Lung (tissue), 11 donors: ENCODE measurements at regions not wholly inside any gene's neighbourhood (a gene's known extent, or its start where the extent isn't known, plus 50 kb on each side); places are given as distances from the start of the nearest gene placed in this dataset.

Experiments used
- ATAC-seq: fragments of 200-7000 bp; cut with Tn5 transposase; one replicate; pipeline ENCODE4 v1.9.1; 2020; ENCODE audit warnings: moderate number of reproducible peaks; ENCODE audit not compliant: insufficient read depth, low FRiP score
- DNase-seq, 3 donors: peaks; one replicate each; pipeline ENCODE4 v3.0.0-alpha.2; 2013 to 2017
- H3K27ac ChIP-seq, 2 donors: one replicate each; pipeline ENCODE4 v1.5.1; 2013; ENCODE audit warnings: mild to moderate bottlenecking in 2 of 2, moderate library complexity in 2 of 2, control low read depth in 1 of 2, inconsistent platforms in 1 of 2, low read depth in 1 of 2, low read length in 1 of 2
- H3K27me3 ChIP-seq, 3 donors: one replicate each; pipeline ENCODE4 v1.5.1; 2013; ENCODE audit warnings: low read length in 2 of 3; ENCODE audit not compliant: control insufficient read depth in 3 of 3, insufficient read depth in 3 of 3
- H3K36me3 ChIP-seq, 4 donors: one replicate each; pipeline ENCODE4 v1.5.1; 2013; ENCODE audit warnings: low read length in 4 of 4, mild to moderate bottlenecking in 1 of 4, moderate library complexity in 1 of 4; ENCODE audit not compliant: control insufficient read depth in 4 of 4, insufficient read depth in 4 of 4
- H3K4me1 ChIP-seq, 5 donors: one replicate each; pipeline ENCODE4 v1.5.1; 2013; ENCODE audit warnings: low read length in 5 of 5, mild to moderate bottlenecking in 2 of 5, moderate library complexity in 1 of 5; ENCODE audit not compliant: control insufficient read depth in 5 of 5, insufficient read depth in 5 of 5
- H3K4me3 ChIP-seq: one replicate; pipeline ENCODE4 v1.5.1; 2013; ENCODE audit warnings: mild to moderate bottlenecking, control low read depth, moderate library complexity
- H3K9ac ChIP-seq, 2 donors: one replicate each; pipeline ENCODE4 v1.5.1; 2013; ENCODE audit warnings: low read length in 2 of 2, control low read depth in 1 of 2; ENCODE audit not compliant: insufficient read depth in 1 of 2
- H3K9me3 ChIP-seq, 4 donors: one replicate each; pipeline ENCODE4 v1.5.1; 2013; ENCODE audit warnings: low read length in 3 of 4, mild to moderate bottlenecking in 1 of 4, moderate library complexity in 1 of 4; ENCODE audit not compliant: control insufficient read depth in 4 of 4, insufficient read depth in 3 of 4
- WGBS, 2 donors: extraction: QIAGEN DNeasy Blood & Tissue Kit; methylation state at CpG; one replicate each; pipeline ENCODE4 v1.1.7; 2013; 5-methylcytosine and 5-hydroxymethylcytosine counted together
- TF ChIP-seq, protein P1 (sequence below): IDR thresholded peaks from 2 replicates; pipeline ENCODE4 v1.5.1; 2012; ENCODE audit warnings: mild to moderate bottlenecking; ENCODE audit errors: control extremely low read depth, extremely low read depth
- donor health status: control.
- donor health status: control.
- donor health status: Bipolar disorder and iron deficiency.
- donor health status: healthy.
- donor health status: DM: yes; HTN: yes; CAD: no.

DNA sequence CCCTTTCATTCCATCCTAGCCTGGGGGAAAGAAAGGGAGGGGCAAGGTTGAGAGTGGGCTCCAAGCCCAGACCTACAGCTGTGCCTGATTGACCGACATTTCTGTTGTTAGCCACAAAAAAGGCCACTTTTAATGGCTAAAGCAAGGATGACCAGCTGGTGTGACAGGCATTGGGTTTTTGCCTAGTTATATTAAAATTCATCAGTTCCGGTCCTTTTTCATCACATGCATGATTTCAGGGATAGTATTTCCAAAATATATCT is 192.3 kb downstream of the ZNF326 start:
- Histone ChIP-seq H3K4me3 (no peak overlapping the region), H3K4me1 (no peaks in the 10 kb centered on the region), H3K36me3 (no peaks in the 10 kb centered on the region), H3K27me3 (no peaks in the 10 kb centered on the region), H3K9ac (no peak overlapping the region), H3K27ac (no peak overlapping the region), H3K9me3 (peaks cover 0 to 2% (median 0%) of the 10 kb centered on the region in 4 donors)
- DNase-seq (peak in 1 of 3 donors; percentile 33), ATAC-seq (no peak)
- WGBS, 2 donors = 63 to 74% methylated on average over 2 of the region's 2 CpGs
- TF ChIP-seq, protein P1, sequence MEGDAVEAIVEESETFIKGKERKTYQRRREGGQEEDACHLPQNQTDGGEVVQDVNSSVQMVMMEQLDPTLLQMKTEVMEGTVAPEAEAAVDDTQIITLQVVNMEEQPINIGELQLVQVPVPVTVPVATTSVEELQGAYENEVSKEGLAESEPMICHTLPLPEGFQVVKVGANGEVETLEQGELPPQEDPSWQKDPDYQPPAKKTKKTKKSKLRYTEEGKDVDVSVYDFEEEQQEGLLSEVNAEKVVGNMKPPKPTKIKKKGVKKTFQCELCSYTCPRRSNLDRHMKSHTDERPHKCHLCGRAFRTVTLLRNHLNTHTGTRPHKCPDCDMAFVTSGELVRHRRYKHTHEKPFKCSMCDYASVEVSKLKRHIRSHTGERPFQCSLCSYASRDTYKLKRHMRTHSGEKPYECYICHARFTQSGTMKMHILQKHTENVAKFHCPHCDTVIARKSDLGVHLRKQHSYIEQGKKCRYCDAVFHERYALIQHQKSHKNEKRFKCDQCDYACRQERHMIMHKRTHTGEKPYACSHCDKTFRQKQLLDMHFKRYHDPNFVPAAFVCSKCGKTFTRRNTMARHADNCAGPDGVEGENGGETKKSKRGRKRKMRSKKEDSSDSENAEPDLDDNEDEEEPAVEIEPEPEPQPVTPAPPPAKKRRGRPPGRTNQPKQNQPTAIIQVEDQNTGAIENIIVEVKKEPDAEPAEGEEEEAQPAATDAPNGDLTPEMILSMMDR = no peak

DNA sequence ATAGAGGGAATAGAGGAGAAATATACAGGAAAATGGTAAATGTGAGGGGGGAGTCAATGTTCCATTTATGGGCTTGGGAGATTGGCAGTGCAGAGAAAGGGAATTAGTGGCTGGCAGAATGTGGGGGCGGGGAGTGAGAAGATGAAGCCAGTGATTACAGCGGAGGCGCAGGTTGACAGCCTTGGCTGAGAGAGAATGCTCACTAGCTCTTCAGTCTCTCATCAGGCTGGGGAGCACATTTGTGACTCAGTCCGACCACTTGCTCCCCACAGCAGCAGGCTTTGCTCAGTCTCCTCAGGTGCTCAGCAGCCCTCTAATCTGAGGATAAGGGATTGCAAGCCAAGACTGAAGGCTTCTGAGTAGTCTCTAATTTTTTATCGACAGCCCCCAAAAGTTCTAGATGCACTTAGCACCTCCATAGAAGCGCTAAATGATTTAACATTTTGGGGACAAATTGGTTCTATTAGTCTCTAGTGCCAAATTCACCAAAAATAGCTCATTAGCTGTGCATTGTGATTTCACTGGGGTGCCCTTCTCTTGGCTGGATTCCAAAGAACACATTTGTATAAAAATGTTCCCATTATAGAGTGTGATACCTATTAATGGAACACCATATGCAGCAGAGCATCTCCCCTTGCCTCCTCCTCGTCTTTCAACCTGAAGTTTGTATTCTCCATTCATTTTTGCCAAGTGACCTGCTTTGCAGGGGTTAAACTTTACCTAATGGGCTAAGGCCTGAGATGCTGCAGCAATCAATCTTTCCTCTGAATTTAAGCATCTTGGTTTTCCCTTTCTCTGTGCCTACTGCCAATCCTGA is 191.8 kb downstream of the ZNF326 start:
- Histone ChIP-seq H3K9me3 (peaks cover 0 to 2% (median 0%) of the 10 kb centered on the region in 4 donors), H3K4me3 (no peak overlapping the region), H3K36me3 (no peaks in the 10 kb centered on the region), H3K27ac (no peak overlapping the region), H3K27me3 (no peaks in the 10 kb centered on the region), H3K4me1 (no peaks in the 10 kb centered on the region), H3K9ac (no peak overlapping the region)
- ATAC-seq = no peak
- TF ChIP-seq, protein P1 = no peak
- 86 to 89% methylated on average over 7 of the region's 7 CpGs for WGBS, 2 donors
- DNase-seq = no peak

DNA sequence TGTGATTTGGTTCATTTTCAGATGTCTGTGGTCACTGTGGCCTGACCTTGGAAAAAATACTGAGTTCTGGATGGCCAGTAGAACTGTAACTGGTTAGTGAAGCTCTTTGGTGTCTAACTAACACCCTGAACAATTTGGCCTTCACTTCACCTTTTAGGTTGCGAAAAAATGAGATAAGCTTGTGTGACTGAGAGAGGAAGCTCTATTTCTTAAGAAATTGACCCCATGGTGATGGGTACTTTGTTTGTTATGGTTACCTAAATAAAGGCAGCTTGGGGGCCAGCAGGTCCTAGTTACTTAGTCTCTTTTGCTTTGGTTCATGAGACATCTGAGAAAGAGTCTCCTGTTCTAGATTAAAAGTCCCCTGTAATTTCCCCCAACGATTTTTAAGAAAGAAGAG is 181.6 kb downstream of the ZNF326 start:
- WGBS, 2 donors = 46 to 65% methylated on average over 2 of the region's 2 CpGs

More for the DNA sequence above, 181.6 kb downstream of the ZNF326 start:
- no peak overlapping the region for H3K4me3 ChIP-seq
- no peaks in the 10 kb centered on the region for H3K27me3 ChIP-seq
- peaks cover 0 to 2% (median 0%) of the 10 kb centered on the region in 4 donors for H3K9me3 ChIP-seq
- no peak for ATAC-seq
- TF ChIP-seq, protein P1 = no peak
- H3K36me3 ChIP-seq = no peaks in the 10 kb centered on the region
- H3K9ac ChIP-seq = no peak overlapping the region
- no peak overlapping the region for H3K27ac ChIP-seq
- no peak for DNase-seq
- no peaks in the 10 kb centered on the region for H3K4me1 ChIP-seq
